Large intestine (tissue), 3 donors: ENCODE measurements at regions not wholly inside any gene's neighbourhood (a gene's known extent, or its start where the extent isn't known, plus 50 kb on each side); places are given as distances from the start of the nearest gene placed in this dataset.

Experiments
- DNase-seq, 2 donors: peaks; one replicate each; pipeline versions ENCODE4 v3.0.0 to v3.0.0-alpha.2; 2013
- H3K27ac ChIP-seq: one replicate; pipeline ENCODE4 v1.5.1; 2013; ENCODE audit warnings: low read length
- H3K27me3 ChIP-seq: 2 replicates; pipeline ENCODE4 v1.6.1; 2013; ENCODE audit warnings: low read length; ENCODE audit not compliant: control insufficient read depth, insufficient read depth
- H3K36me3 ChIP-seq: 2 replicates; pipeline ENCODE4 v1.6.1; 2013; ENCODE audit warnings: low read length; ENCODE audit not compliant: control insufficient read depth, insufficient read depth
- H3K4me1 ChIP-seq: one replicate; pipeline ENCODE4 v1.6.1; 2013; ENCODE audit warnings: low read length; ENCODE audit not compliant: control insufficient read depth, insufficient read depth
- H3K4me3 ChIP-seq: one replicate; pipeline ENCODE4 v1.5.1; 2013; ENCODE audit warnings: low read length
- H3K9me3 ChIP-seq: one replicate; pipeline ENCODE4 v1.6.1; 2013; ENCODE audit warnings: mild to moderate bottlenecking, low read depth, low read length, moderate library complexity; ENCODE audit not compliant: control insufficient read depth
- WGBS: methylation state at CpG from one replicate; pipeline ENCODE4 v1.1.5; 2013; ENCODE audit warnings: low lambda C conversion rate; ENCODE audit not compliant: insufficient coverage; 5-methylcytosine and 5-hydroxymethylcytosine counted together

DNA sequence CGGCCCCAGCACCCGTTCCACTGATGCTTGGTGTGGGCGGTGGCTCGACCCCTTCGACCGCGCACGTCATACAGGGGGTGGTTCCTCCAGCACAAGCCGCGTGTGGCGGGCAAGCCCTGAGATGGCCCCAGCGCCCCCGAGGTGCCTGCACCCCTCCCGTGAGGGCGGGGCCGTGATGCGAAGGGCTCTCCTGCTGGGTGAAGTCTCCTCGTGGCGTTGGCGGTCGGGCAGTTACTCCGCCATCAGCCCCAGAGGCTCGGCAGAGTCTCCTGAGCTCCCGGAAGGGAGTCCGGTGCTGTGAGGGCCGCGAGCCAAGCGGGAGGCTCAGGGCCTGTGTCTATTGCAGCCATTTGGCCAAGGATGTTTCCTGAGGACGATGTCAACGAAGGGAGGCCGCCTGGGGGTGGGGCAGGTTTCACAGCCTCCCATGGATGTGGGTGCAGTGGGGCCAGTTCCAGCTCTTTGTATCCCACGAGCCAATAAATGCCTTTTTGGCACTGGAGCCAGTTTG is 78.1 kb upstream of the GALNT9 start:
- Histone ChIP-seq H3K36me3 (no peaks in the 10 kb centered on the region), H3K9me3 (peaks cover 12% of the 10 kb centered on the region), H3K4me1 (no peaks in the 10 kb centered on the region), H3K27me3 (peaks cover 18% of the 10 kb centered on the region), H3K27ac (no peak overlapping the region), H3K4me3 (no peak overlapping the region)
- WGBS = no CpG with 5 or more reads among the region's 32 CpGs
- no peak for DNase-seq

DNA sequence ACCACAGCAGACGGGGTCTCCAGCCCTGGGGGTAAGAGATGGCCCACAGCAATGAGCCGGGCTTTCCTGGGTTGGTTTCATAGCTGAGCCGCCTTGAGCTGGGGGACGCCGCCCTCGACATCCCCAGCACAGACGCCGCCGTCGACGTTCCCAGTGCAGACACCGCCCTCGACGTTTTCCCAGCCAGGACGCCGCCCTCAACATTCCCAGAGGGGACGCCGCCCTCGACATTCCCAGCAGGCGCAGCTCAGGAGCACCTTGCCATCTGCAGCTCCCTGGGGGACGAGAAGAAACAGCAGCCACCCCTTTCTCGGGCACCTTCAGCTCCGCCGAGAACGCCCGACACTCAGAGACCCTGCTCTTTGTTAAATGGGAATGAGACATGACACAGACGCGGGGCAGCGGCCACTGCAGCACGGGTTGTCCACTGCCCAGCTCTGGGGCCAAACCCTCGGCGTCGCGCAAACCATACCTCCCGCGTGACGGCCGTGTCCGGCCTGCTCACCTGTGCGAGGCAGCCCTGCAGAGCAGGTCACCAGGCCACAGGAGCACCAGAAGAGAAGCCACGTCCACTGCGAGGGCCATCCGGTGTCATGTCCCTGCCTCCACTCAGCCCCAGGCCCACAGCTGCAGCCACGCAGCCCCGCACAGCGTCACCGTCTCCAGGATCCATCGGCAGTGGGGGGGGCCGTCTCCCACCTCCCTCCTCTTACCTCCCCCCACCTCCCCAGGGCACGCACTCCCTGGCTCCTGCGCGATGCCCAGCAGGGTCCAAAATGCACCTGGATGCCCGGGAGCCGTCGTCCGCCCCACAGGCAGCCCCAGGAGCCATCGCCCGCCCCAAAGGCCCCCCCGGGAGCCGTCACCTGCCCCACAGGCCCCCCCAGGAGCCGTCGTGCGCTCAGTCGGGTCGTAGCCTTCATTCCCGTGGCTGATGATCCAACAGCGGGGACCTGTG is 77.4 kb upstream of the GALNT9 start:
- Histone ChIP-seq H3K4me1 (no peaks in the 10 kb centered on the region), H3K4me3 (no peak overlapping the region), H3K27ac (no peak overlapping the region), H3K36me3 (no peaks in the 10 kb centered on the region), H3K27me3 (peaks cover 18% of the 10 kb centered on the region), H3K9me3 (peaks cover 12% of the 10 kb centered on the region)
- no peak for DNase-seq
- WGBS = 40% methylated on average over 1 of the region's 67 CpGs

DNA sequence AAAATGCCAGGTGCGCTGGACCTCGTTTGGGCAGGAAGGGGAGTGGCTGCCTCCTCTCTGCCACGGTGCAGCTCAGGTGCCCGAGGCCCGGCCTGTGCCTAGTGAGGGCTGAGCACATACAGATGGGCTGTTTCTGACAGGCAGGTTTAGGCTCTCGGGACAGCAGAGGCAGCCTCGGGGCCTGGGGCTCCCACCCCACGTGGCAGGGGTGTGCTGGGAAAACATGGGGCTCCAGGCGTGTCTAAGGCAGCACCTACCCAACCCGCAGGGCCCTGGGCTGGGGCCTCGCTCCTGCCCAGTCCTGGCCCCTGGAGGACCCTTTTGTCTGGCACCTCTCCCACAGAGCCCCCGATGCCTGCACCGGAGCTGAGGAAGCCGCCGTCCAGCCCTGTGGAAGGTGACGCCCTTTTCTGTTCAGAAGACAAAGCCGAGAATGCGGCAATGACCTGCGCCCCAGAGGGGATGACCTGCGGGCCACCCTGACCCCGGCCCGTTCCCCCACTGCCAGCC is 76.4 kb upstream of the GALNT9 start:
- Histone ChIP-seq H3K36me3 (no peaks in the 10 kb centered on the region), H3K9me3 (peaks cover 12% of the 10 kb centered on the region), H3K4me1 (no peaks in the 10 kb centered on the region), H3K27me3 (peaks cover 21% of the 10 kb centered on the region), H3K4me3 (no peak overlapping the region), H3K27ac (no peak overlapping the region)
- DNase-seq = no peak
- no CpG with 5 or more reads among the region's 22 CpGs for WGBS

- Histone ChIP-seq H3K36me3 (no peaks in the 10 kb centered on the region), H3K27me3 (peaks cover 28% of the 10 kb centered on the region), H3K4me1 (peaks cover 4% of the 10 kb centered on the region), H3K4me3 (no peak overlapping the region), H3K9me3 (peaks cover 14% of the 10 kb centered on the region), H3K27ac (no peak overlapping the region)
- no peak for DNase-seq
- no CpG with 5 or more reads among the region's 36 CpGs for WGBS
Observed at GRCh38 chr12:132404951-132405741, 75.8 kb upstream of the GALNT9 start.

DNA sequence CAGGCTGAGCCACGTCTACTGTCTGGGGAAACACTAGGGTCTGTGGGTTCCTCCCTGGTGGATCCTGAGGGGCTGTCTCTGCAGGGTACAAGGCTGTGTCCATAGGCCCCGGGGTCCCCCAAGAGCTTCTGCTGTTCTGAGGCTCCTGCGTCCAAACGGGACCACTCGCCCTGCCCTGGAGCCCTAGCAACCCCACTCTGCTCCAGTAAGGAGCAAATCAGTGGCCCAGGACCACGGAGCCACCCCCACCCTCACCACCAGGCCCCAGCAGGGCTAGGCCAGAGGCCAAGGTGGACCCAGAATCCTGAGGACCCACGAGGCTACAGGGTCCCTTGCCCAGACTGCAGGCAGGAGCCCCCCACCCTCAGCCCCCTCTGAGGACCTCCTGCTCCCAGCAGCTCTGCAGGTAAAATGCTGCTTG is 75.1 kb upstream of the GALNT9 start:
- peaks cover 4% of the 10 kb centered on the region for H3K4me1 ChIP-seq
- no CpG with 5 or more reads among the region's 7 CpGs for WGBS
- H3K9me3 ChIP-seq = peaks cover 18% of the 10 kb centered on the region
- DNase-seq = no peak
- H3K27me3 ChIP-seq = peaks cover 35% of the 10 kb centered on the region
- no peaks in the 10 kb centered on the region for H3K36me3 ChIP-seq
- H3K27ac ChIP-seq = no peak overlapping the region
- H3K4me3 ChIP-seq = no peak overlapping the region

DNA sequence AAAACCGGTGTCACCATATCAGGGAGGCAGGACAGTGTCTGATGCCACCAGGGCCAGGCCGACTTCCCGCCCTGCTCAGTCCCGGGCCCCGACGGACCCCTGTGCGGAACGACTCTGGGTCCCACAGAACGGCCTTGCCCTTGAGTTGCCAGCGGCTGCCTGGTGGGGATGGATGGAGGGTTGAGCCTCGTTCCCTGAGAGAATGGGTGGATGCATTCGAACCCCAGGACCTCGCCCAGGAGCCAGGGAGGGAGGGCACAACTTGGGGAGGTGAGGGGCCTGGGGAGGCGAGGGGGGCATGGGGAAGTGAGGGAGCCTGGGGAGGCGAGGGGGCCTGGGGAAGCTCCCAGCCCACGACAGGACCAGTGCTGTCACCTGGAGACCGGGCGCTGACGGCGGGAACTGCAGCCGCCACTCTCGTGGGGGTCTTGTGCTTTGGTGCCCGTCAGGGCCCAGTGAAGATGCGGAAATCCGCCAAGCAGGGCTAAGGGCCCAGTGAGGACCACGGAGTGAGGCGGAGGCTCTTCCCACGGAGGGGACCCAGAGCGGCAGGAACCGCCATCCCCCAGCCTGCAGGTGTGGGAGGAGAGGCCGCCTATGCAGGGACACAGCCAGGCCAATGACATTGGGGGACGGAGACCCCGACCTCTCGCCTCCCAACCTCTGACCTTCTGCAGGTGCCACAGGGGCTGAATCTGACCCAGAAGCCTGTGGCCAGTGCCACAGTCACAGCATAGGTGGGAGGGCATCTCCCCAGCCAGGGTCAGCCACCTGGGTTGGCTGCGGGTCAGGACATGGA is 74.4 kb upstream of the GALNT9 start:
- H3K36me3 ChIP-seq = no peaks in the 10 kb centered on the region
- H3K9me3 ChIP-seq = peaks cover 22% of the 10 kb centered on the region
- no CpG with 5 or more reads among the region's 35 CpGs for WGBS
- no peak for DNase-seq
- H3K27me3 ChIP-seq = peaks cover 40% of the 10 kb centered on the region
- H3K4me3 ChIP-seq = no peak overlapping the region
- H3K27ac ChIP-seq = no peak overlapping the region
- H3K4me1 ChIP-seq = peaks cover 4% of the 10 kb centered on the region

GRCh38 chr12:132402831-132403416 is 73.5 kb upstream of the GALNT9 start:
- peaks cover 49% of the 10 kb centered on the region for H3K27me3 ChIP-seq
- peaks cover 14% of the 10 kb centered on the region for H3K9me3 ChIP-seq
- no peak overlapping the region for H3K4me3 ChIP-seq
- no CpG with 5 or more reads among the region's 23 CpGs for WGBS
- DNase-seq = no peak
- H3K36me3 ChIP-seq = no peaks in the 10 kb centered on the region
- peaks cover 4% of the 10 kb centered on the region for H3K4me1 ChIP-seq
- no peak overlapping the region for H3K27ac ChIP-seq

DNA sequence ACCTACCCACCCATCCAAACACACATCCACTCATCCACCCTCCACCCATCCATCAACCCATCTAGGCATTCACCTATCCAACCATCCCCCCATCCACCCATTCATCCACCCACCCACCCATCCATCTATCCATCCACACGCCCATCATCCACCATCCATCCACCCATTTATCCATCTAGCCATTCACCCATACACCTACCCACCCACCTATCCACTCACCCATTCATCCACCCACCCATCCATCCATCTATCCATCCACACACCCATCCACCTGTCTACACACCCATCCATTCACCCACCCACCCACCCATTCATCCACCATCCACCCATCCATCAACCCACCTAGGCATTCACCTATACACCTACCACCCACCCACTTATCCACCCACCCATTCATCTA is 72.6 kb upstream of the GALNT9 start:
- no CpG with 5 or more reads among the region's 1 CpG for WGBS
- H3K27ac ChIP-seq = no peak overlapping the region
- H3K36me3 ChIP-seq = no peaks in the 10 kb centered on the region
- peaks cover 54% of the 10 kb centered on the region for H3K27me3 ChIP-seq
- peaks cover 11% of the 10 kb centered on the region for H3K4me1 ChIP-seq
- DNase-seq = no peak
- H3K9me3 ChIP-seq = peaks cover 16% of the 10 kb centered on the region
- no peak overlapping the region for H3K4me3 ChIP-seq

DNA sequence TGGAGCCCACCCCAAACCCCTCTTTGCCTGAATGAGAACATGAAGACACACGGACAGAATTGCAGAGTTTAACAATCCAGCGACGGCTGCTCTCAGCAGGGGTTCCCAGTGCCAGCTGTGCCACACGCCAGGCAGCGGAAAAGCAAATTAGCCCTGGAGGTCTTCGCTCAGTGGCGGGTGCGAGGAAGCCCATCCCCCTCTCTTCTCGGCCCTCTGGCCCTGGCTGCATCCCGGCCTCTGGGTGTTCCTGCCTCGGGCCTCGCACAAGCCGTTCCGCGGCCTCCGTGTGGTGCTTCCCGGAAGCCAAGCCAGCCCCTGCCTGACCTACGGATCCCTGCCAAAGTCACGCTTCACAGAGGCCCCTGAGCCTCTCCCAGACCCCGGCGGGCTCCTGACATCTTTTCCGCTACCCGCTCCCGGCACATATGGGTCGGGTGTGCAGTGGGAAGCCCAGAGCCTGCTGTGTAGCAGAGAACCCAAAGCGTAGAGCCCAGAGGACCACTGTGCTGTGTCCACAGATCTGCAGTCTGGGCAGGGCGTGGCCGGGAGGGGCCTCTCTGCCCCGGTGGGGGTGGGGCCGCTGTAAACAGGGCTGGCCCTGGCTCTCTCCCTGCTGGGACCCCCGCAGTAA is 70.7 kb upstream of the GALNT9 start:
- H3K27me3 ChIP-seq = peaks cover 59% of the 10 kb centered on the region
- peaks cover 17% of the 10 kb centered on the region for H3K9me3 ChIP-seq
- peaks cover 15% of the 10 kb centered on the region for H3K4me1 ChIP-seq
- no peak for DNase-seq
- WGBS = no CpG with 5 or more reads among the region's 31 CpGs
- no peak overlapping the region for H3K27ac ChIP-seq
- H3K4me3 ChIP-seq = no peak overlapping the region
- no peaks in the 10 kb centered on the region for H3K36me3 ChIP-seq
